Endothelial cell of umbilical vein (primary cell): ENCODE measurements at regions not wholly inside any gene's neighbourhood (a gene's known extent, or its start where the extent isn't known, plus 50 kb on each side); places are given as distances from the start of the nearest gene placed in this dataset.

Experiments used
- BruUV-seq: library from RNA; stranded (reverse); fragments of 400-500 nt; replicated peaks from 2 replicates; lab custom pipeline; 2021; lab: Mats Ljungman, UMichigan
- CTCF ChIA-PET: fragments of 300-600, 350-600 bp; sonication (Branson Sonifier 250); formaldehyde crosslinking; loops from one replicate; lab custom pipeline; 2021; ENCODE audit warnings: antibody characterized with exemption, inconsistent platforms; lab: Charles Lee
- POLR2A ChIA-PET: fragments of 300-600, 350-600 bp; sonication (Branson Sonifier 250); formaldehyde crosslinking; loops from one replicate; lab custom pipeline; 2021; ENCODE audit warnings: antibody characterized with exemption, inconsistent platforms; lab: Charles Lee
- DNase-seq: peaks from one replicate; pipeline ENCODE4 v3.0.0-alpha.2; 2011; ENCODE audit warnings: low read depth, low spot score
- FAIRE-seq: peaks from 2 replicates; lab custom pipeline; 2011; peaks lifted over from hg19 to GRCh38; lab: Jason Lieb, UNC
- H2AFZ ChIP-seq: 2 replicates; pipeline ENCODE4 v1.6.0; 2012; ENCODE audit warnings: low read depth, low read length, control low read depth, inconsistent platforms
- H3K27ac ChIP-seq: 2 replicates; pipeline ENCODE4 v1.5.1; 2011; ENCODE audit warnings: low read depth, mild to moderate bottlenecking, control low read depth, low read length, moderate library complexity; ENCODE audit not compliant: insufficient read depth
- H3K27me3 ChIP-seq, 2 experiments: 2 replicates each; pipeline versions ENCODE4 v1.6.0 to v1.6.1; 2011; ENCODE audit warnings: low read length in 2 of 2, mixed read lengths in 1 of 2; ENCODE audit not compliant: control insufficient read depth in 2 of 2, insufficient read depth in 2 of 2
- H3K36me3 ChIP-seq, 2 experiments: 2 replicates in 1 of 2; 3 replicates in 1 of 2; pipeline ENCODE4 v1.5.1; 2011; ENCODE audit warnings: low read length in 2 of 2, mild to moderate bottlenecking in 1 of 2, moderate library complexity in 1 of 2; ENCODE audit not compliant: control insufficient read depth in 2 of 2, insufficient read depth in 2 of 2; ENCODE audit errors: extremely low read depth in 1 of 2
- H3K4me1 ChIP-seq: 3 replicates; pipeline ENCODE4 v1.5.1; 2011; ENCODE audit warnings: mild to moderate bottlenecking, low read length; ENCODE audit not compliant: control insufficient read depth, insufficient read depth; ENCODE audit errors: extremely low read depth
- H3K4me2 ChIP-seq: 2 replicates; pipeline ENCODE4 v1.6.1; 2011; ENCODE audit warnings: low read length, control low read depth, mixed read lengths; ENCODE audit not compliant: insufficient read depth
- H3K4me3 ChIP-seq, 3 experiments: fragments of 200-600 bp in 1 of 3; sonication (generic), shearing (Covaris generic) in 1 of 3; replicated peaks in 1 of 3; 2 replicates each; pipeline ENCODE4 v1.5.1; 2011 to 2016; ENCODE audit warnings: control low read depth in 3 of 3, low read length in 3 of 3, mild to moderate bottlenecking in 2 of 3, inconsistent platforms in 1 of 3, low read depth in 1 of 3, moderate library complexity in 1 of 3; ENCODE audit not compliant: insufficient read depth in 1 of 3
- H3K79me2 ChIP-seq: 2 replicates; pipeline ENCODE4 v1.6.0; 2012; ENCODE audit warnings: low read length, inconsistent platforms; ENCODE audit not compliant: control insufficient read depth, insufficient read depth
- H3K9ac ChIP-seq: replicated peaks from 2 replicates; pipeline ENCODE3; 2011; ENCODE audit warnings: low read length, control low read depth; ENCODE audit not compliant: insufficient read depth; ENCODE audit errors: extremely low read depth
- H3K9me1 ChIP-seq: replicated peaks from 3 replicates; pipeline ENCODE4 v1.6.0; 2011; ENCODE audit warnings: mild to moderate bottlenecking, low read length; ENCODE audit not compliant: control insufficient read depth, insufficient read depth; ENCODE audit errors: extremely low read depth
- H3K9me3 ChIP-seq: replicated peaks from 2 replicates; pipeline ENCODE4 v1.5.1; 2012; ENCODE audit warnings: low read length, inconsistent platforms; ENCODE audit not compliant: control insufficient read depth, insufficient read depth
- H4K20me1 ChIP-seq: replicated peaks from 2 replicates; pipeline ENCODE3; 2011; ENCODE audit warnings: mild to moderate bottlenecking, low read length; ENCODE audit not compliant: control insufficient read depth, insufficient read depth; ENCODE audit errors: extremely low read depth
- EZH2 ChIP-seq: IDR thresholded peaks from 2 replicates; pipeline ENCODE4 v1.6.1; 2012; ENCODE audit warnings: borderline replicate concordance, low read depth, mild to moderate bottlenecking, moderate library complexity, low read length, inconsistent platforms; ENCODE audit not compliant: severe bottlenecking
- FOS ChIP-seq: IDR thresholded peaks from 2 replicates; pipeline ENCODE4 v1.6.1; 2011; ENCODE audit warnings: mild to moderate bottlenecking, low read length, moderate library complexity, borderline replicate concordance; ENCODE audit not compliant: insufficient read depth
- GATA2 ChIP-seq: IDR thresholded peaks from 2 replicates; pipeline ENCODE4 v1.7.0; 2011; ENCODE audit warnings: low read depth, mild to moderate bottlenecking, moderate library complexity, mixed read lengths, low read length; ENCODE audit not compliant: insufficient read length, insufficient read depth
- JUN ChIP-seq: IDR thresholded peaks from 2 replicates; pipeline ENCODE4 v1.6.1; 2011; ENCODE audit warnings: borderline replicate concordance, low read depth; ENCODE audit not compliant: insufficient read length, insufficient read depth
- MAX ChIP-seq: IDR thresholded peaks from 2 replicates; pipeline ENCODE4 v1.6.1; 2011; ENCODE audit not compliant: insufficient read depth, insufficient read length
- MYC ChIP-seq: IDR thresholded peaks from one replicate; pipeline ENCODE4 v1.6.1; 2011; ENCODE audit warnings: mild to moderate bottlenecking, low read depth, low read length
- POLR2A ChIP-seq: IDR thresholded peaks from 2 replicates; pipeline ENCODE4 v1.6.1; 2012; ENCODE audit warnings: low read depth, mild to moderate bottlenecking, control low read depth, low read length
- POLR2AphosphoS5 ChIP-seq: IDR thresholded peaks from 2 replicates; pipeline ENCODE4 v1.6.1; 2012; ENCODE audit warnings: low read depth, mild to moderate bottlenecking, control low read depth, low read length, moderate library complexity; ENCODE audit not compliant: insufficient read depth
- dilution Hi-C: fragments of 300-500 bp; cut with MboI; formaldehyde crosslinking; loops from one replicate; pipeline ENCODE4 v1.15.0; 2019; ENCODE audit warnings: low sequenced_read_pairs; ENCODE audit not compliant: extremely low pct_ligation_motif_present
- intact Hi-C: fragments of 100-400 bp; cut with micrococcal nuclease; formaldehyde crosslinking; loops from one replicate; pipeline ENCODE4 v1.10.0; 2022
- TF ChIP-seq, protein P1 (sequence below), 2 donors: IDR thresholded peaks; 1 replicate in 1 of 2; 2 replicates in 1 of 2; pipeline ENCODE4 v1.5.1; 2011; ENCODE audit warnings: low read length in 2 of 2, mild to moderate bottlenecking in 2 of 2, moderate library complexity in 2 of 2, control low read depth in 1 of 2, inconsistent platforms in 1 of 2, low read depth in 1 of 2; ENCODE audit not compliant: insufficient read depth in 1 of 2; ENCODE audit errors: extremely low read depth in 1 of 2

DNA sequence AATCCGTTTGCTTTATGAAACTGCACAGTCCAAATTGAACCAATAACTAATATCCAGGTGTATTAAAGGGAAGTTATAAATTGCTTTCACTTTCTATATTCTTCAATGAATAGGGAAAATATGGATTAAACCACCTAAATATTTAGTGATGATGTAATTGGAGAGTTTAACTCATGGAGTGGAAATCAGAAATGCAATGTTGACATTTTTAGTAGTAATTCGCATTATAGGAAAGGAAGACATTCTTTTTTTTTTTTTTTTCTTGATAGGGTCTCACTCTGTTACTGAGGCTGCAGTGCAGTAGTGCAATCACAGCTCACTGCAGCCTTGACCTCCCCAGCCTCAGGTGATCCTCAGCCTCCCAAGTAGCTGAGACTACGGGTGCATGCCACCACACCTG, 321.9 kb downstream of the RNF144A start:
- H3K4me2 ChIP-seq: no peak overlapping the region
- H3K9me3 ChIP-seq: no peaks in the 10 kb centered on the region
- ChIA-PET POLR2A (no interaction called here), CTCF (no interaction called here)
- H4K20me1 ChIP-seq: no peaks in the 10 kb centered on the region
- no peak for DNase-seq
- H3K9ac ChIP-seq: no peak overlapping the region
- no peaks in the 10 kb centered on the region for H3K9me1 ChIP-seq
- no peak for FAIRE-seq
- intact Hi-C loops (no loop called here), dilution Hi-C loops (no loop called here)
- no TSS peak for BruUV-seq
- no peaks in the 10 kb centered on the region for H3K4me1 ChIP-seq
- no peak overlapping the region for H3K27ac ChIP-seq
- H3K27me3 ChIP-seq: no peaks in the 10 kb centered on the region
- TF ChIP-seq MAX: no peak
- no peak for TF ChIP-seq POLR2A
- TF ChIP-seq GATA2: no peak
- H3K4me3 ChIP-seq: no peak overlapping the region
- H3K36me3 ChIP-seq: no peaks in the 10 kb centered on the region
- H2AFZ ChIP-seq: no peak overlapping the region
- no peaks in the 10 kb centered on the region for H3K79me2 ChIP-seq

DNA sequence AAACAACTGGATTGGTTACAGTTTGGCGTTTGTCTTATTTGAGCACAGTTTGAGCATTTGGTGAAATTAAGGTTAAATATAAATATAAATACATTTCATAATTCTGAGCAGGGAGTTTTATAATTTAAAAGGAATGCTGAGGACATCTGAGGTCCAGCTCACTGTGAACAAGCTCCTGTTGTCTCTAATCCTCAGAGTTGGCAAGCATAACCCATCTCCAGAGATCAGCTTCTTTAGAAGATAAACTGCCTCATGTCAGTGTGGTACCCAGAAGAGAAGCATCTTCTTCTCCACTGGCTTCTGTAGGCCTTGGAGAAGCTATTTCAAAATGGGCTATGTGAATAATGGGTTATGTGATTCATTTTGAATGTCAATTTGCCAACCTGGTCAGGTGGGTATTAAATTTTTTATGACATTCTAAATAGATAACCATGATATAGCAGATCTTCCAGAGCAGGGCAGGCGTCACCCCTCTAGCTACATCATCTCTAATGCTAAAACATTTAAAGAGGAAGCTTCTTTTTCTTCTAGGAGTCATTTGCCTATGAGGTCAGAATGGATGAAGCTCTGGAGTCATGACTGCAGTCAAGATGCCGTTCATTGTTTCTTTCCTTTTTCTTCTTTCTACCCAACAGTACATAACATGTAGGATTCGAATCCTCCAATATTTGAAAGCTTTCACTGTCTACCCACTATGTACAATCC, 324.0 kb downstream of the RNF144A start:
- dilution Hi-C loops (no loop called here), intact Hi-C loops (no loop called here)
- no peak overlapping the region for H3K9ac ChIP-seq
- no peaks in the 10 kb centered on the region for H3K9me3 ChIP-seq
- no peak for FAIRE-seq
- no peaks in the 10 kb centered on the region for H3K4me1 ChIP-seq
- H3K79me2 ChIP-seq: no peaks in the 10 kb centered on the region
- no peak overlapping the region for H2AFZ ChIP-seq
- no peak overlapping the region for H3K4me2 ChIP-seq
- ChIA-PET POLR2A (no interaction called here), CTCF (no interaction called here)
- H3K9me1 ChIP-seq: no peaks in the 10 kb centered on the region
- H3K4me3 ChIP-seq: no peak overlapping the region
- DNase-seq: no peak
- H4K20me1 ChIP-seq: no peaks in the 10 kb centered on the region
- no peak overlapping the region for H3K27ac ChIP-seq
- H3K27me3 ChIP-seq: no peaks in the 10 kb centered on the region
- H3K36me3 ChIP-seq: no peaks in the 10 kb centered on the region
- TF ChIP-seq MAX (no peak), MYC (no peak), EZH2 (no peak), GATA2 (no peak), FOS (no peak), POLR2AphosphoS5 (no peak), JUN (no peak), POLR2A (no peak)
- TF ChIP-seq, protein P1, sequence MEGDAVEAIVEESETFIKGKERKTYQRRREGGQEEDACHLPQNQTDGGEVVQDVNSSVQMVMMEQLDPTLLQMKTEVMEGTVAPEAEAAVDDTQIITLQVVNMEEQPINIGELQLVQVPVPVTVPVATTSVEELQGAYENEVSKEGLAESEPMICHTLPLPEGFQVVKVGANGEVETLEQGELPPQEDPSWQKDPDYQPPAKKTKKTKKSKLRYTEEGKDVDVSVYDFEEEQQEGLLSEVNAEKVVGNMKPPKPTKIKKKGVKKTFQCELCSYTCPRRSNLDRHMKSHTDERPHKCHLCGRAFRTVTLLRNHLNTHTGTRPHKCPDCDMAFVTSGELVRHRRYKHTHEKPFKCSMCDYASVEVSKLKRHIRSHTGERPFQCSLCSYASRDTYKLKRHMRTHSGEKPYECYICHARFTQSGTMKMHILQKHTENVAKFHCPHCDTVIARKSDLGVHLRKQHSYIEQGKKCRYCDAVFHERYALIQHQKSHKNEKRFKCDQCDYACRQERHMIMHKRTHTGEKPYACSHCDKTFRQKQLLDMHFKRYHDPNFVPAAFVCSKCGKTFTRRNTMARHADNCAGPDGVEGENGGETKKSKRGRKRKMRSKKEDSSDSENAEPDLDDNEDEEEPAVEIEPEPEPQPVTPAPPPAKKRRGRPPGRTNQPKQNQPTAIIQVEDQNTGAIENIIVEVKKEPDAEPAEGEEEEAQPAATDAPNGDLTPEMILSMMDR (IDR thresholded peaks at IDR 0.05; ENCODE audit: extremely low read depth in 1 of 2, insufficient read depth in 1 of 2, low read depth in 1 of 2, low read length in 2 of 2): no peak
- BruUV-seq: no TSS peak
